ENCODE measurements at regions not wholly inside any gene's neighbourhood (a gene's known extent, or its start where the extent isn't known, plus 50 kb on each side); places are given as distances from the start of the nearest gene placed in this dataset.

DNA sequence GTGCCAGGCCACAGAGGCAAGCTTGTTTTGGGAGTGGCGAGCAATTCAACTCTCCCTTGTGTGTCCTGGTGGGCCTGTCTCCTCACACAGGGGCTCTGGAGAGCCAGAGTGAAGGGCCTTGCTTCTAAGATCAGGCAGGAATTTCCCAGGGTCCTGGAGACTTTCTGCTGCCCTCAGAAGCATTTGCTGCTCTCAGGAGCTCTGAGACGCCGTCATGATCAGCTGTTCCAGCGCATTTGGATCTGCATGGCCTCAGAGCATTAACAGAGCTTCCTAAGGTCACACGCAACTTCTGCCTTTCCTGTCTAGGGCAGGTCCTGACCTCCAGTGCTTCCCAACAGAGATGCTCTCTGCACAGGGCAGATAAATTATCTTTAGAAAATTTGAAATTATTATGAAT is 52.2 kb upstream of the C10orf90 start:
- intact Hi-C loops (cut with DNase I) = no loop called here
- no peaks in the 10 kb centered on the region for H3K9me3 ChIP-seq (ENCODE audit: control insufficient read depth, low read length)
- WGBS = 77% methylated on average over 5 of the region's 5 CpGs
- no peak for DNase-seq
- H3K4me3 ChIP-seq (ENCODE audit: low read length) = no peak overlapping the region
- no peak for ATAC-seq
- H3K4me1 ChIP-seq (ENCODE audit: control insufficient read depth, insufficient read depth, low read length) = no peaks in the 10 kb centered on the region
- H3K27ac ChIP-seq (ENCODE audit: low read length) = no peak overlapping the region
- H3K27me3 ChIP-seq (ENCODE audit: control insufficient read depth, insufficient read depth) = no peaks in the 10 kb centered on the region

DNA sequence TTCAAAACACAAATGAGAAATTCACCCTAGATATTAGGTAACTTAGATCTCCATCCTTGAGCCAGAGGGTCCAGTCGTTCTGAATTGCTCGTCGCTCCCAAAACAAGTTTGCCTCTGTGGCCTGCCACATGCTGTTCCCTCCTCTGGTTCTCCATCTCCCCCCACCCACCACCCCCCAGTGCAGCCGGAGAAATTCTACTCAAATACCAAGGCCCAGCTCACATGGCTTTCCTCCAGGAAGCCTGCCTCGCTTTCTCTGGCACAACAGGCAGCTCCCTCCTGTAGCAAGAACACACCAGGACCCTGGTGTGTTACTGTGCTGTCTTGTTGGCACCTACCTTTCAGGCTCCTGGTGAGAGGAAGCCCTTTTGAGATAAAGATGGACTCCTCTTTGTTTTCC is 52.7 kb upstream of the C10orf90 start:
- no peak for ATAC-seq
- Histone ChIP-seq H3K4me3 (ENCODE audit: low read length) (no peak overlapping the region), H3K27ac (ENCODE audit: low read length) (no peak overlapping the region), H3K4me1 (ENCODE audit: control insufficient read depth, insufficient read depth, low read length) (no peaks in the 10 kb centered on the region), H3K27me3 (ENCODE audit: control insufficient read depth, insufficient read depth) (no peaks in the 10 kb centered on the region), H3K9me3 (ENCODE audit: control insufficient read depth, low read length) (no peaks in the 10 kb centered on the region)
- DNase-seq = no peak
- 85% methylated on average over 5 of the region's 5 CpGs for WGBS
- intact Hi-C loops (cut with DNase I) = no loop called here

DNA sequence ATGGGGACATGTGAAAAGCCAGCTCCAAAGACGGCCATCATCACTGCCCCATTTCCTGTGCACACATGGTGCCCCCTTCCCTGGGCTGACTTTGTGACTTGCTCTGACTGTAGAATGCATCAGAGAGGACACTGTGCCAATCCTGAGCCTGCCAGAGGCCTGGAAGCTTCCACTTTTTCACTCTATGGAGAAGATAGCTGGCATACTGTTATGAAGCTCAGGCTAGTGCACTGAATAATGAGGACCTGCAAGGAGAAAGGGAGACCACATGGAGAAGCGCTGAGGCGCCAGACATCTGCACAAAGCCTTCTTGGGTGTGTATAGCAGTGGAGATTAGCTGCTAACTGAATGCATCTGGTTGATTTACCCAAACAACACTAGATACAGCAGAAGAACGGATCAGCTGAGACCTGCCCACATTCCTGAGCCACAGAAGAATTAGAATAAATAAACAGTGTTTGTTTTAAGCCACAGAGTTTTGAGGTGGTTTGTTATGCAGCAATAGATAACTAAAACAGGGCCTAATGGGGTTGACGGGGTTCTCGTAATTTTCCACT is 58.9 kb upstream of the C10orf90 start:
- Histone ChIP-seq H3K4me3 (ENCODE audit: low read length) (no peak overlapping the region), H3K9me3 (ENCODE audit: control insufficient read depth, low read length) (no peaks in the 10 kb centered on the region), H3K4me1 (ENCODE audit: control insufficient read depth, insufficient read depth, low read length) (no peaks in the 10 kb centered on the region), H3K27ac (ENCODE audit: low read length) (no peak overlapping the region), H3K27me3 (ENCODE audit: control insufficient read depth, insufficient read depth) (no peaks in the 10 kb centered on the region)
- DNase-seq (no peak), ATAC-seq (no peak)
- 78% methylated on average over 6 of the region's 6 CpGs for WGBS
- intact Hi-C loops (cut with DNase I) = no loop called here

DNA sequence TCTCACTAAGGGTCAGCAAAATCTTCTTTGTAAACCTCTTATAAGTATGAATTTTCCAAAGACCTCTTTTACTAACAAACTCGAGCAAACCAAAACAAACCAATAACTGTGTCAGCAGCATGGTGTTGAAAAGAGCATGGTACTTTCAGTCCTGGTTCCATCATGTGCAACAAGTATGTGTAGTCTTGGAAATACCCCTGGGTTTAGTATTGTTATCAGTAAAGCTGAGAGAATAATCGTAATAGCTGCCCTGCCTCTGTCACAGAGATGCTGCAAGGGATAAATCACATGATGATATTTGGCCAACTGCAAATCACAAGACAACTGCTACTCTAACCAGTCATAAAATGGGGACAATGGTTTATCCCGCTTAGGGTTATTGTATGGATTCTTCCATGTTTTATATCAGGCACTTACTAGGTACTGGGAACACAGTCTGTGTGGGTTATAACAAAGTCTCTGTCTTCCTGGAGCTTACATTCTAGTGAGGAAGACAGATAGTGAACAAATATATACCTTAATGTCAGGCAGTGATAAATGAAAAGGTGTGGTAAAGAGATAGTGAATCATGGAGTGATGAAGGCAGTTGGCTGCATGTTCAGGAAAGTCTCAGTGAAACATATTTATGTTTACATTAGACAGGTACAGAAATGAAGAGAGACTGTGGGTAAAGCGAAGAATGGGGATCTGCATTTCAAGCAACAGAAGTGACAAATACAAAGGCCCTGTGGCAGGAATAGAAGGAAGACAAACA is 60.5 kb upstream of the C10orf90 start:
- Histone ChIP-seq H3K4me1 (ENCODE audit: control insufficient read depth, insufficient read depth, low read length) (no peaks in the 10 kb centered on the region), H3K9me3 (ENCODE audit: control insufficient read depth, low read length) (no peaks in the 10 kb centered on the region), H3K27ac (ENCODE audit: low read length) (no peak overlapping the region), H3K27me3 (ENCODE audit: control insufficient read depth, insufficient read depth) (no peaks in the 10 kb centered on the region), H3K4me3 (ENCODE audit: low read length) (no peak overlapping the region)
- ATAC-seq (peak in 1 of 2 donors; percentile 43), DNase-seq (no peak)
- 65% methylated on average over 4 of the region's 4 CpGs for WGBS
- intact Hi-C loops (cut with DNase I) = no loop called here

DNA sequence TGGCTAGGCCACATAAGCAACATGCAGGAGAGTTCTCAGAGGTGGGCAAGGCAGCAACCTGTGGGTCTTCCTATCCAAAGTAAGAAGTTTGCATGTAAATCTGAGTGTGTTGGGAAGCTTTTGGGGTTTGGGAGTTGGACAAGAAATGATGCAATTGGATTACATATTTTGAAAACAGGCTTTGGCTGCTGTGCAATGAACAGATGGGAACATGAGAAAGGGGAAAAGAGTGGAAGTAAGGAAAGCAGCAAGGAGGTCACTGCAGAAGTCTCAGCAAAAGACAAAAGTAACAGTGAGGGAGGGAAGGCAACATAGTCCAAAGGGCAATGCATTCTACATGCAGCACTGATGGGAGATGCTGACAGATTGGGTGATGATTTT is 61.1 kb upstream of the C10orf90 start:
- peak in 1 of 2 donors; percentile 33 for ATAC-seq
- no peaks in the 10 kb centered on the region for H3K4me1 ChIP-seq (ENCODE audit: control insufficient read depth, insufficient read depth, low read length)
- H3K27ac ChIP-seq (ENCODE audit: low read length) = no peak overlapping the region
- intact Hi-C loops (cut with DNase I) = no loop called here
- H3K9me3 ChIP-seq (ENCODE audit: control insufficient read depth, low read length) = no peaks in the 10 kb centered on the region
- no peak for DNase-seq
- no peaks in the 10 kb centered on the region for H3K27me3 ChIP-seq (ENCODE audit: control insufficient read depth, insufficient read depth)
- no peak overlapping the region for H3K4me3 ChIP-seq (ENCODE audit: low read length)

DNA sequence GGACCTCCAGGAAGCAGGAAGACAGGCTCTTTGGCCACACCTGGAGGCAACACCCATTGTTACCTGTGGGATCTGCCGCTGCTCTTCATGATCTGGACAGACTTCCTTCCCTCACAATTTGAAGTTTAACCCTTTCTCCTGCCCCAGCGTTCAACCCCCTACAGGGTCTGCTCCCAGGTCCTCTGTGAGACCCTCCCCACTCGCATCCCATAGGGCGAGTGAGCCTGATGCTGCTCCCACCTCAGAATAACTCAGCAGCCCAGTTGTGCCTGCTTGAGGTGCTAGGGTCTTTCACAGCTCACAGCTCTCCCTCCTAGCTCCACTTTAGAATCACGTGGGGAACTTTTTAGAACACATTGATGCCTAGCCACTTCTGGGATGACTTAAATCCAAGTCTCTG is 61.8 kb upstream of the C10orf90 start:
- Histone ChIP-seq H3K9me3 (ENCODE audit: control insufficient read depth, low read length) (no peaks in the 10 kb centered on the region), H3K4me3 (ENCODE audit: low read length) (no peak overlapping the region), H3K27ac (ENCODE audit: low read length) (no peak overlapping the region), H3K4me1 (ENCODE audit: control insufficient read depth, insufficient read depth, low read length) (no peaks in the 10 kb centered on the region), H3K27me3 (ENCODE audit: control insufficient read depth, insufficient read depth) (no peaks in the 10 kb centered on the region)
- no peak for DNase-seq
- no peak for ATAC-seq
- intact Hi-C loops (cut with DNase I) = no loop called here
- 63% methylated on average over 5 of the region's 5 CpGs for WGBS

DNA sequence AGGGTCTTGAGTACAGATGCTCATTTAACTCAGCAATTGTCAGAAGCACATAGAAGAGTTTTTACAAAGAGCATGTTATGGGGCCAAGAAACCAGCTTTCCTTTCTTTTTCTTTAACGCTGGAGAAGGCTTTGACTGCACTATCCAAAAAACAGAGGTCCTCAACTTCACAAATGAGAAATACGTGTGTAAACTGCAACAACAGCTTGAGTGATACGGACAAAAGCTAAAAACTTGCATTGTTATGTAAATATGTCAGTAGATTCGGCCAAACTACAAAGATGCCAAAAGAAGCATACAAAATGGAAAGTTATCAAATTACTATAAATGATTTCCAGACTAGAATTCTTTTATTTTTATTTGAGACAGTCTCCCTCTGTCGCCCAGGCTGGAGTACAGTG is 62.4 kb upstream of the C10orf90 start:
- Histone ChIP-seq H3K27ac (ENCODE audit: low read length) (no peak overlapping the region), H3K27me3 (ENCODE audit: control insufficient read depth, insufficient read depth) (no peaks in the 10 kb centered on the region), H3K4me3 (ENCODE audit: low read length) (no peak overlapping the region), H3K4me1 (ENCODE audit: control insufficient read depth, insufficient read depth, low read length) (no peaks in the 10 kb centered on the region), H3K9me3 (ENCODE audit: control insufficient read depth, low read length) (no peaks in the 10 kb centered on the region)
- ATAC-seq = no peak
- no peak for DNase-seq
- intact Hi-C loops (cut with DNase I) = no loop called here
- 53% methylated on average over 5 of the region's 5 CpGs for WGBS

DNA sequence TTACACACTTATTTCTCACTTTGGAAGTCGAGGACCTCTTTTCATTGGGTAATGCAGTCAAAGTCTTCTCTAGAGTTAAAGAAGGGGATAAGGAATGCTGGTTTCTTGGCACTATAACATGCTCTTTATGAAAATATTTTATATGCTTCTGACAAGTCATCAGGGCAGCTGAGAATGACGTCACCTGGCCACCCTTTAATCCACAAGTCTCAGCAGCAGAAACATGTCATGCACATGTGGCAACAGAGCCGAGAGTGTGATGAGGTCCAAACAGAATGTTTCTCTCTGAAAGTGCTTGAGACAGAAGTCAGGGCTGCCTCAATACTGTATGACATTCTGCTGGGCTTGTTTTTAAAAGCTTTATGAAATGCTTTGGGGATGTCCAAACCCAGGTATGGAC is 63.5 kb upstream of the C10orf90 start:
- Histone ChIP-seq H3K4me3 (ENCODE audit: low read length) (no peak overlapping the region), H3K27ac (ENCODE audit: low read length) (no peak overlapping the region), H3K9me3 (ENCODE audit: control insufficient read depth, low read length) (no peaks in the 10 kb centered on the region), H3K4me1 (ENCODE audit: control insufficient read depth, insufficient read depth, low read length) (no peaks in the 10 kb centered on the region), H3K27me3 (ENCODE audit: control insufficient read depth, insufficient read depth) (no peaks in the 10 kb centered on the region)
- ATAC-seq (peak in 1 of 2 donors; percentile 29), DNase-seq (peak in 2 of 3 donors; percentile 26 to 49)
- intact Hi-C loops (cut with DNase I) = no loop called here
- 41% methylated on average over 3 of the region's 3 CpGs for WGBS

DNA sequence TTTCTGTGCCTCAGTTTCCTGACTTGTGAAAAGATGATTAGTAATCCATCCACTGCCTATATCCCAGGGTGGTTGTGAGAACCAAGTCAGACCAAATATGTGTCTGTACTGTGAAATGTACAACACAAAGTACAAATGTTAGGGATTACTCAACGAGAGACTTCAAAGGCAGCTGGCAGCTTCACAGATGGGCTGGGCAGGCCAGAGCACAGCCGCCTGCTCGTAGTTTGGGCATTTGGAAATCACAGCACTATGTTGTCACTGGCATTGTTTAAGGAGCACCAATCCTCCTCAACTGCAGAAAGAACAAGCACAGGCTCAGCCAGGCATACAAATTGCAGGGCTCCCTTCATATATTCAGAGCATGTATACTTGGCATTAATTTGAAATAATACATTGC is 64.5 kb upstream of the C10orf90 start:
- Histone ChIP-seq H3K9me3 (ENCODE audit: control insufficient read depth, low read length) (no peaks in the 10 kb centered on the region), H3K27ac (ENCODE audit: low read length) (no peak overlapping the region), H3K27me3 (ENCODE audit: control insufficient read depth, insufficient read depth) (no peaks in the 10 kb centered on the region), H3K4me3 (ENCODE audit: low read length) (no peak overlapping the region), H3K4me1 (ENCODE audit: control insufficient read depth, insufficient read depth, low read length) (no peaks in the 10 kb centered on the region)
- WGBS = 74% methylated on average over 3 of the region's 3 CpGs
- intact Hi-C loops (cut with DNase I) = no loop called here
- DNase-seq = no peak
- ATAC-seq = no peak

DNA sequence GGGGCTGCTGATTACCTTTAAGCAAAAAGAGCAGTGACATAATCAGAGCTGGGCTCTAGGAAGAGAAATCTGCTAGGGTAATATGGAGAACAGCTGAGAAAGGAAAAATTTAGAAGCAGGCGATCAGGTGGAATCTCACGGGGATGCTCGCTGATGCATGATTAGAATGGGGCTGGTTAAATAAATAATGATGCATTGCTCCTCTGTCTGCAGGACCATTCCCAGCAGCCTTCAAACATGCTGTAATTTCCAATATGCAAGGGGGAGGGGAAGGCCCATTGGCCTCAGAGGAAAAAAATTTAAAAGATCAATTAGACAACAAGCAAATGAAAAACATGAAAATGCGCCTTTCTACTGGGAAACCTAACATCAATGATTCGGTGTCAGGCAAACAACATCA is 65.6 kb upstream of the C10orf90 start:
- WGBS = 84% methylated on average over 5 of the region's 5 CpGs
- DNase-seq (no peak), ATAC-seq (no peak)
- Histone ChIP-seq H3K9me3 (ENCODE audit: control insufficient read depth, low read length) (no peaks in the 10 kb centered on the region), H3K27ac (ENCODE audit: low read length) (no peak overlapping the region), H3K4me3 (ENCODE audit: low read length) (no peak overlapping the region), H3K4me1 (ENCODE audit: control insufficient read depth, insufficient read depth, low read length) (no peaks in the 10 kb centered on the region), H3K27me3 (ENCODE audit: control insufficient read depth, insufficient read depth) (no peaks in the 10 kb centered on the region)
- intact Hi-C loops (cut with DNase I) = no loop called here

DNA sequence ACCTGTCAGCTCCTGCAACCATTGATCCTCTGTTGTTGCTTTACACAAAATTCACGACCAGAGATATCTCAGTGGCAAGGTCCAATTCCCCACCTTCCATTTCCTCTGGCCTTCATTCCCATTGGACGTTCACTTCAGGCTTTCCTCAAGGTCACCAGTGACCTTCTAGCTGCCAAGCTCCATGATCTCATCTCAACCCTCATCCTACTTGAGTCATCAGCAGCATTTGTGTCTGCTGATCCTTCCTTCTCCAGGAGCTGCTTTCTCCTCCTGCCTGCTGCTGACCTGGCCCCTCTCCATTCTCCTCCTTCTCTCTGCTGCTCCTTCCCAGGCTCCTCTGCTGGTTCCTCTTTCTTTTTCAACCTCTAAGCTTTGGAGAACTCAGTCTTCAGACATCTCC is 66.2 kb upstream of the C10orf90 start:
- ATAC-seq = no peak
- Histone ChIP-seq H3K4me3 (ENCODE audit: low read length) (no peak overlapping the region), H3K9me3 (ENCODE audit: control insufficient read depth, low read length) (no peaks in the 10 kb centered on the region), H3K4me1 (ENCODE audit: control insufficient read depth, insufficient read depth, low read length) (no peaks in the 10 kb centered on the region), H3K27ac (ENCODE audit: low read length) (no peak overlapping the region), H3K27me3 (ENCODE audit: control insufficient read depth, insufficient read depth) (no peaks in the 10 kb centered on the region)
- 45% methylated on average over 2 of the region's 2 CpGs for WGBS
- no peak for DNase-seq
- intact Hi-C loops (cut with DNase I) = no loop called here

DNA sequence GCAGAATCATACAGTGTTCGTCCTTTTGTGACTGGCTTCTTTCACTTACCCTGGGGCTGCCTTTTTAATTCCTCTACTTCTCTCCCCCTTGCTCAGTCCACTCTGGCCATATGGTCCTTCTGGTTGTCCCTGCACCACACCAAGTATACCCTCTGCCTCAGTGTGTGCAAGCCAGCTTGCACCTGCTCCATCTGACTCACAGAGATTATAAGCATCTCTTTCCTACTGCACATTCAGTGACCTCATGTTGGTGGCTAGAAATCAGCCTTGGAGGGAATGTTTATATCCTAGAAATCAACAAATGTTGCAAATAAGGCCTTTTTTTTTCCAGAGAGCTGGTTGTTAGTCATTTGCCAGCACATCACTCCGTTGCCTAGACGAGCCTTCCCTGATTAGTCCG is 67.5 kb upstream of the C10orf90 start:
- Histone ChIP-seq H3K27ac (ENCODE audit: low read length) (no peak overlapping the region), H3K4me3 (ENCODE audit: low read length) (no peak overlapping the region), H3K4me1 (ENCODE audit: control insufficient read depth, insufficient read depth, low read length) (no peaks in the 10 kb centered on the region), H3K27me3 (ENCODE audit: control insufficient read depth, insufficient read depth) (no peaks in the 10 kb centered on the region), H3K9me3 (ENCODE audit: control insufficient read depth, low read length) (no peaks in the 10 kb centered on the region)
- 94% methylated on average over 4 of the region's 4 CpGs for WGBS
- no peak for DNase-seq
- ATAC-seq = no peak
- intact Hi-C loops (cut with DNase I) = no loop called here
